Gastrocnemius medialis (tissue), 4 donors: ENCODE measurements at regions not wholly inside any gene's neighbourhood (a gene's known extent, or its start where the extent isn't known, plus 50 kb on each side); places are given as distances from the start of the nearest gene placed in this dataset.

Source experiments
- ATAC-seq, 2 donors: fragments of 150-250 bp; one replicate each; pipeline ENCODE4 v1.9.1; 2016
- DNase-seq, 2 donors: peaks; one replicate each; pipeline ENCODE4 v3.0.0-alpha.2; 2019
- H3K27ac ChIP-seq, 4 donors: fragments of 200-600 bp; sonication (generic); 1 replicate in 1 of 4; 2 replicates in 3 of 4; pipeline ENCODE4 v1.5.1; 2016 to 2018; ENCODE audit warnings: mild to moderate bottlenecking in 2 of 4, moderate library complexity in 1 of 4
- H3K27me3 ChIP-seq, 3 donors: fragments of 200-600 bp; sonication (generic) in 2 of 3; 1 replicate in 1 of 3; 2 replicates in 2 of 3; pipeline versions ENCODE4 v1.5.1 to v1.6.0; 2016 to 2019; ENCODE audit warnings: mild to moderate bottlenecking in 1 of 3, moderate library complexity in 1 of 3
- H3K36me3 ChIP-seq, 2 donors: fragments of 200-600 bp; sonication (generic) in 1 of 2; one replicate each; pipeline ENCODE4 v1.5.1; 2017 to 2018
- H3K4me1 ChIP-seq, 2 donors: fragments of 200-600 bp; sonication (generic) in 1 of 2; one replicate each; pipeline ENCODE4 v1.5.1; 2016 to 2017; ENCODE audit warnings: mild to moderate bottlenecking in 2 of 2
- H3K4me3 ChIP-seq, 4 donors: fragments of 200-600 bp; sonication (generic) in 3 of 4; 1 replicate in 1 of 4; 2 replicates in 3 of 4; pipeline ENCODE4 v1.5.1; 2016 to 2019; ENCODE audit warnings: mild to moderate bottlenecking in 2 of 4
- H3K9me3 ChIP-seq, 3 donors: fragments of 200-600 bp; sonication (generic) in 2 of 3; 1 replicate in 1 of 3; 2 replicates in 2 of 3; pipeline ENCODE4 v1.5.1; 2016 to 2019
- CTCF ChIP-seq, 5 experiments: fragments of 450-650 bp in 3 of 5; fragments of 200-600 bp in 2 of 5; sonication (generic) in 2 of 5; IDR thresholded peaks in 4 of 5; conservative IDR thresholded peaks in 1 of 5; 1 replicate in 4 of 5; 2 replicates in 1 of 5; pipeline ENCODE4 v1.5.1; 2016 to 2019; ENCODE audit warnings: antibody characterized with exemption in 5 of 5, mild to moderate bottlenecking in 3 of 5, moderate library complexity in 3 of 5
- POLR2A ChIP-seq, 2 donors: fragments of 450-650 bp; IDR thresholded peaks; one replicate each; pipeline ENCODE4 v1.6.1; 2017; ENCODE audit warnings: antibody characterized with exemption in 2 of 2, mild to moderate bottlenecking in 2 of 2, moderate library complexity in 2 of 2
- in situ Hi-C, 4 donors: fragments of 200-750 bp; cut with MboI; loops; one replicate each; pipeline versions ENCODE4 v1.15.0 to v1.8.0; 2017; ENCODE audit warnings: low sequenced_read_pairs in 4 of 4
- intact Hi-C: fragments of 100-400 bp; cut with DNase I; formaldehyde crosslinking; loops from one replicate; pipeline ENCODE4 v1.15.1; 2023; ENCODE audit warnings: low total_unique reads

- TF ChIP-seq POLR2A (IDR thresholded peaks at IDR 0.05) (no peak), CTCF (IDR thresholded peaks at IDR 0.05 in 4 of 5, conservative IDR thresholded peaks at IDR 0.05 in 1 of 5) (no peak)
- Histone ChIP-seq H3K4me1 (no peaks in the 10 kb centered on the region), H3K4me3 (no peak overlapping the region), H3K9me3 (no peaks in the 10 kb centered on the region), H3K27ac (no peak overlapping the region), H3K36me3 (no peaks in the 10 kb centered on the region), H3K27me3 (no peaks in the 10 kb centered on the region)
- intact Hi-C loops, result no loop called here
- DNase-seq (no peak), ATAC-seq (no peak)
- in situ Hi-C loops, result no loop called here
Observed at GRCh38 chr15:85929786-85930185, 135.1 kb upstream of the KLHL25 start.

DNA sequence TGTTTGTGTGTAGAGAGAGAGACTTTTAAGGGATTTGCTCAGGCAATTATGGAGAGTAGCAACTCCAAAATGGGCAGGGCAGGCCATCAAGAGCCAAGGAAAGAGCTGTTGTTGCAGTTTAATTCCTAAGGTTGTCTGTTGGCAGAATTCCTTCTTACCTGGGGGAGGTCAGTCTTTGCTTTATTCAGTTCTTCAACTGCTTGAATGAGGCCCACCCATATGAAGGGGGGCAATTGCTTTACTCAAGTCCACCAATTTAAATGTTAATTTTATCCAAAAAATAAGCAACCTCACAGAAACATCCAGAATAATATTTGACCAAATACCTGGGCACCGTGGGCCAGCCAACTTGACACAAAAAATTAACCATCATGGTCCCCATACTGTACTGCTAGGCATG lies 137.7 kb upstream of the KLHL25 start:
- ATAC-seq (no peak), DNase-seq (no peak)
- intact Hi-C loops, result no loop called here
- Histone ChIP-seq H3K4me1 (no peaks in the 10 kb centered on the region), H3K27me3 (no peaks in the 10 kb centered on the region), H3K9me3 (no peaks in the 10 kb centered on the region), H3K4me3 (no peak overlapping the region), H3K27ac (no peak overlapping the region), H3K36me3 (no peaks in the 10 kb centered on the region)
- in situ Hi-C loops, result no loop called here
- TF ChIP-seq CTCF (IDR thresholded peaks at IDR 0.05 in 4 of 5, conservative IDR thresholded peaks at IDR 0.05 in 1 of 5) (no peak), POLR2A (IDR thresholded peaks at IDR 0.05) (no peak)

DNA sequence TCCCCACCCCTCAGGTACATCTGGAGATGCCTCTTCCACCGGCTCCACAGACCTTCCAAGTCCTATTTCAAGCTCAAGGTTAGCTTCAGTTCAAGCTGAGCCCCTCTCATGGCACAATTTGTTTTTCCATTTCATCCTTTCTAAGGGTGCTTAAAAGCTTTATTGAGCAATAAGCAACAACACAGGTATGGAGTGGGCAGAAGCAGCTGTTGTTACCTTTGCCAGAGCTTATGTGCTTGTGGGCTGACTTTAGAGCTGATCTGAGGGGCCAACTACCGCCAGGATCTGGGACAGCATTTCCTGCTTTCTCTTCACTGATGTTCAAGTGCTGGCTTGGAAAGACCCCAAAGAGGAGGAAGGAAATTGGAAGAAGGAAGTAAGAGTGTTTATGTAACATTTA lies 140.0 kb upstream of the KLHL25 start:
- ATAC-seq, result no peak
- Histone ChIP-seq H3K36me3 (no peaks in the 10 kb centered on the region), H3K27me3 (no peaks in the 10 kb centered on the region), H3K4me3 (no peak overlapping the region), H3K27ac (no peak overlapping the region), H3K4me1 (no peaks in the 10 kb centered on the region), H3K9me3 (no peaks in the 10 kb centered on the region)
- no peak for TF ChIP-seq CTCF (IDR thresholded peaks at IDR 0.05 in 4 of 5, conservative IDR thresholded peaks at IDR 0.05 in 1 of 5)
- DNase-seq, result no peak
- intact Hi-C loops (no loop called here), in situ Hi-C loops (no loop called here)

GRCh38 chr15:85935182-85935581 lies 140.5 kb upstream of the KLHL25 start:
- ATAC-seq, result no peak
- no peak for DNase-seq
- in situ Hi-C loops (no loop called here), intact Hi-C loops (no loop called here)
- no peaks in the 10 kb centered on the region for H3K27me3 ChIP-seq
- no peak overlapping the region for H3K4me3 ChIP-seq
- H3K9me3 ChIP-seq, result no peaks in the 10 kb centered on the region
- H3K27ac ChIP-seq, result no peak overlapping the region
- no peaks in the 10 kb centered on the region for H3K36me3 ChIP-seq
- TF ChIP-seq POLR2A (IDR thresholded peaks at IDR 0.05) (no peak), CTCF (IDR thresholded peaks at IDR 0.05 in 4 of 5, conservative IDR thresholded peaks at IDR 0.05 in 1 of 5) (no peak)
- no peaks in the 10 kb centered on the region for H3K4me1 ChIP-seq

- DNase-seq, result no peak
- Histone ChIP-seq H3K4me1 (peaks cover 0 to 14% of the 10 kb centered on the region in 2 donors), H3K4me3 (no peak overlapping the region), H3K27ac (no peak overlapping the region), H3K9me3 (no peaks in the 10 kb centered on the region), H3K27me3 (no peaks in the 10 kb centered on the region), H3K36me3 (no peaks in the 10 kb centered on the region)
- TF ChIP-seq CTCF (IDR thresholded peaks at IDR 0.05 in 4 of 5, conservative IDR thresholded peaks at IDR 0.05 in 1 of 5) (no peak), POLR2A (IDR thresholded peaks at IDR 0.05) (no peak)
- in situ Hi-C loops (no loop called here), intact Hi-C loops (no loop called here)
- ATAC-seq, result no peak
Observed at GRCh38 chr15:85937661-85938060, 142.0 kb upstream of the AGBL1 start.
